MM.1S (cell line): ENCODE measurements at regions not wholly inside any gene's neighbourhood (a gene's known extent, or its start where the extent isn't known, plus 50 kb on each side); places are given as distances from the start of the nearest gene placed in this dataset.

ENCODE experiments used
- CTCF ChIP-seq: fragments of 300-600 bp; sonication (generic); IDR thresholded peaks from 2 replicates; pipeline ENCODE4 v1.5.1; 2016; ENCODE audit warnings: antibody characterized with exemption, low read length, mixed read lengths
- EZH2 ChIP-seq: fragments of 300-600 bp; sonication (generic); optimal IDR thresholded peaks from 2 replicates; pipeline ENCODE3; 2017; ENCODE audit warnings: low read depth, mild to moderate bottlenecking, antibody characterized with exemption, low read length, mixed read lengths

- TF ChIP-seq CTCF (no peak), EZH2 (no peak)
Observed at GRCh38 chr10:60476451-60476850, 86.8 kb upstream of the ANK3 start.
